Effector CD4-positive, alpha-beta T cell (primary cell): ENCODE measurements at regions not wholly inside any gene's neighbourhood (a gene's known extent, or its start where the extent isn't known, plus 50 kb on each side); places are given as distances from the start of the nearest gene placed in this dataset.

Experiments used
- DNase-seq: peaks from one replicate; pipeline ENCODE4 v3.0.0-alpha.2; 2020

DNA sequence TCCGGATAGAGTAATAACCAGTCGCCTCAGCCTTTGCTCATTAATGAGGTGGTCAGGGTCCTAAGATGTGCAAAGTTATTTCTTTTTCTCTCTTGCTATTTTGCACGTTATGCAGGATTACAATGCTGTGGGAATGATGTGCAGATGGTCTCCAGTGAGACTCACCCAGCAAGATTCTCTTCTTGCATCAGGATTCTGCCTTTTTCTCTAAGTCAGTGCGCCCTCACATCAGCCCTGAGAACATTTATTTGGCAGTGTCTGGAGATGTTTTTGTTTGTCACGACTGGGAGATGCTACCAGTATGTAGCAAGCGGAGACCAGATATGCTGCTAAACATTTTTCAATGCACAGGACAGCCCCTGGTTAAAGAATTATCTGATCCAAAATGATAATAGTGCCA is 280.3 kb upstream of the WWC1 start:
- no peak for DNase-seq

DNA sequence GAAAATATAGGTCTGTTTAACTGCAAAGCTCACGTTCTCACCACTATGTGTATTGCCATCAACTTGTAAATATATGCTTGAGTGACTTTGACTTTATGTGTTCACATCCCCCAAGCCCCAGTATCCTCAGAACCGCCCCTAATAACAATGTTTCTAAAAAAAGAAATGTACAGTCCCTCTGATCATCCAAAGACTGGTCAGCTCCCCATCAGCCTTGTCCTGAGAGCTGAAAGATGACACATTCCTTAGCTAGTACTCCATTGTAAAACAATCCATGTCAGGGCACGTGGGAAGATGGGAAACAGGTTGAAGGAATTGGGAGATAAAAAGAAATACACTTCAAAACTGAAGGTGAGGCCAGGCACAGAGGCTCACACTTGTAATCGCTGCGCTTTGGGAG is 279.4 kb upstream of the WWC1 start:
- DNase-seq, result no peak

DNA sequence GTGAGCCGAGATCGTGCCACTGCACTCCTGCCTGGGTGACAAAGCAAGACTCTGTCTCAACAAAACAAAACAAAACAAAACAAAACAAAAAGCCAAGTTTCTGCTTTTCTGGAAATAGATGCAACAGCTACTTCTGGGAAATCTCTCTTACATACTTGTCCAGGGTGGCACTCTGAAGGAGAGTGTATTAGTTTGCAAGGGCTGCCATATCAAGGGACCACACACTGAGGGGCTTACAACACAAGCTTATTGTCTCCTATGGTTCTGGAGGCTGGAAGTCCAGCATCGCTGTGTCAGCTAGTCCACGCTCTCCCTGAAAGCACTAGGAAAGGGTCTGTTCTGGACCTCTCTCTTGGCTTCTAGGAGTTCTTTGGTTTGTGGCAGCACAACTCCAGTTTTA is 277.9 kb upstream of the WWC1 start:
- no peak for DNase-seq

- DNase-seq, result no peak
Measured at GRCh38 chr5:168014433-168015123, 276.9 kb upstream of the WWC1 start.

GRCh38 chr5:168015506-168015905 is 275.9 kb upstream of the WWC1 start:
- no peak for DNase-seq

GRCh38 chr5:168017313-168017712 is 274.1 kb upstream of the WWC1 start:
- DNase-seq, result no peak

- no peak for DNase-seq
Measured at GRCh38 chr5:168019143-168019542, 272.3 kb upstream of the WWC1 start.

DNA sequence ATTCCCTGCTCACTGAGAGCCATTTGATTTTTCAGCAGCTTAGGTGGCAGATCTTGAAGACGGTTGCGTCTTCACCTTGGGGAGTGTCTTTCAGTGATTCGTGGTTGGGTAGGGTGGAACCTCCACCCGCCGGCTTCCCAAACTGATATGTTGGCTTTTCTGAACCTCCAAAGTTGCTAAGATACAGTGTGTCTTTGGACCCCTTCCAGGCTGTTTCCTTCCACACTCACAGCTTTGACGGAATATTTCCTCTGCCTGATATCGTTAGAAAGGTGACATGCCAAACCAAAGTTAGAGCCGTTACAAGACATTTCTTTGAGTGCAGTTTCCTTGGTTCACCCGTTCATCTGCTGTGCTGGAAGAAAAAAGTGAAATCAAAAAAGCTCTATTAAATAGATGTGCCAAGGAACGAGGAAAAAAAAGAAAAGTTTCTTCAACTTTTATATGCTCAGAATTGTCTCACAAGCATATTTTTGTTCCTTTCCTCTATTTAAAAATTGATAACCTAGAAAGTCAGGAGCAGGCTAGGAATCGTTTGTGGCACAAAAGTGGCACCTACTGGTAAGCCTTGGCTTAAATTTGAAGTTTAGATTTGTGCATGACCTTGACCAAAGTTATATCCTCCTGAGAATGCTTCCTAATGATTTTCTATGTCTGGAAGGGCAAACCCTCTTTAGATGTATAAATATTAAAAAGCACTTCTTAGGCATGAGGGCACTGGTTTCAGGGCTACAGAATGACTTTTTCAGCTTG is 270.7 kb upstream of the WWC1 start:
- no peak for DNase-seq

GRCh38 chr5:168022446-168023169 is 268.8 kb upstream of the WWC1 start:
- no peak for DNase-seq

DNA sequence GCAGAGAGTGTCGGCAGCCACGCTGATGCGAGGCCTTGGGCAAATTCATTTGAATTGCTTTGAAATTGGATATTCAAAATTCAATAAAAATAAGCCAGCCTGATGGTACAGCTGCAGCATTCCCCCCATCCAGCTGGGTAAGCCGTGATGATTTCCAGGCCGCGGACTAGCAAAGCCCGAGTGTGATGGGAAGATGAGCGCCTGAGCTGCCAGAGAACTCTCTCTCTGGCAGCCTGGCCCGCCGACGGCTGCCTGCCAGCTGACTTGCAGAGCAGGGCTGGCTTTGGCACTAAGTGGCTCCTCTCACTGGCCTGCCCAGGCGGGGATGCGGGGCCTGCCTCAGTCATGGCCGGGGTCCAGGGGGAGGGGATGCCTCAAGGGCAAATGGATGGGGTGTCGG is 268.3 kb upstream of the WWC1 start:
- DNase-seq, result no peak

- no peak for DNase-seq
Measured at GRCh38 chr5:168024306-168024705, 267.1 kb upstream of the WWC1 start.

DNA sequence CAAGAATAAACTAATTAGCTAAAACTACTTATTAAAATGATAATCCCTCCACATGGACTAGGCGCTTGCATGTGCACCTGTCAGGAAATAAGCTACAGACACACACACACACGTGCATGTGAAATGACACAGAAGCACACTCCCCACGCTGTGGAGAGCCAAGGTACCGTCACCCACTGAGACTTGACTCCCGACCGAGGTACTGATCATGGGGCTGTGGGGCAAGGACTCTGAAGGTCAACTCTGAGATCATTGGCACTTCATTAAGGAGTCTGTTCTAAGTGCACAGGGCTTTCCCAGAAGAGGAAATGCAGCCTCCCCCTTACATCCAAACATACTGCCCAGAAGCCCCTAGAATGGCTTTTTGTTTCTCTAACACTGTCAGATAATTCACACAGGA is 264.4 kb upstream of the WWC1 start:
- DNase-seq, result no peak

GRCh38 chr5:168030912-168031311 is 260.5 kb upstream of the WWC1 start:
- DNase-seq, result no peak

GRCh38 chr5:168031614-168032013 is 259.8 kb upstream of the WWC1 start:
- no peak for DNase-seq

GRCh38 chr5:168039039-168039438 is 252.4 kb upstream of the WWC1 start:
- no peak for DNase-seq

DNA sequence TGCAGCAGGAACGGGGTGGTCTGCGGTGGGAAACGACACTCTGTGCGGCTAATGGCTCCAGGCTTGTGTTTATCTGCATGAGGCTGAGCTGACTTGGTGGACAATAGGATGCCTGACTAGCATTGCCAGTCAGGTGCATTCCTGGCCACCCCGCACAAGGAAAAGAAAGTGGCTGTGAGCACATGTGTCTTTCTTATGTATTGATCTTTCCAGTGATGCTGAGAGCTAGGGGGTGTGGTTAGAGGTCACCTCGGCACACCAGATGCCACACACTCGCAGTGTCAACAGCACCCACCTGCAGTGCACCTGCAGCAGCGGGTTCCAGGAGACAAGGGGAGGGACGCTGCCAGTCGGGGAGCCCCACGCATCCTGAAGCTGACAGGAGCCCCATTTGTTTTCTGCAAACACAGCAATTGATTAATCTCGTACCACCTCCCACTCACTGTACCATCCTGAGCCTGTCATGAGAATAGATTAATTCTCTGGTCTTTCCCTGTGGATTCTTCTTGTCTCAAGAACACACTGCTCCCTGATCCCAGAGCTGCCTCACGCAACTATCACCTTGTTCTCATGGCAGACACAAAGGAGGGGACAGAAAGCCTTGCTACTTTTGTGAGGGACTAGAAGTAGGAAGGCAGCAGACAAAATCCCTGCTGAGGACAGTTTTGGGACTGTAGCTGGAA is 251.7 kb upstream of the WWC1 start:
- DNase-seq, result no peak

GRCh38 chr5:168041583-168041982 is 249.9 kb upstream of the WWC1 start:
- DNase-seq, result no peak

DNA sequence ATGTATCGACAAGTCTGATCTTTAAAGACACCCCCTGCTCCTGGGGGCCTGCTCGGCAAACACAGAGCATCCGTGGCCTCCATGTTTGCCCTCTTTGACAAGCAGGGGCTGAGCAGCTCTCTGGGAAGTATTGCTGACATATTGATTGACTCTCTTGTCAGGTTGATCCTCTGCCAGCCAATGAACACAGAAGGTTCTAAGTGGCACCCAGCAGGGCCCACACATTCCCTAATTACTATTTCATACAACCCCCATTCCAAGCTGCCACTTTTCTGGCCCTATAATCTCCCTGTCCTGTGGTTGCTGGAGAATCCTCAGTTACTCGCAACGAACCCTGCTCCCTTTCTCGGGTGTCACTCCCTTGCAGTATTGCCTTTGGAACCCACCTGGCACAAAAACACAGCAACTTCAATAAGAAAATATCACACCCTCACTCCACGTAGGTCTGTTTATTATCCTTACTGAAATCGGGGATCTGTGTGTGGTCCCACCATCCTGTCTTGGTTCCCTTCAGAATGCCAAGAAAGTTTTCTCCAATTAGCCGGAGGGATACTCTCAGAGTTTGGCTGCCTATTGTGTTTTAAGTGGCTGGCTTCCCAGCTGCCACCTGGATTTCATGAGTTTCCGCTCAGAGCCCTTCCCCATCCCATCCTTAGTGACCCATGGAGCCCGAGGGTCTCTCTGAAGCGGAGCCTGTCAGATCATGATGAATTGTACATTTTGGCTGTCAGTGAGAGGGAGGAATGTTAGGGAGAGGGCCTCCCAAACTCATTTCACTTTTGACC is 249.0 kb upstream of the WWC1 start:
- DNase-seq, result no peak

- DNase-seq, result no peak
Measured at GRCh38 chr5:168046163-168046562, 245.3 kb upstream of the WWC1 start.

DNA sequence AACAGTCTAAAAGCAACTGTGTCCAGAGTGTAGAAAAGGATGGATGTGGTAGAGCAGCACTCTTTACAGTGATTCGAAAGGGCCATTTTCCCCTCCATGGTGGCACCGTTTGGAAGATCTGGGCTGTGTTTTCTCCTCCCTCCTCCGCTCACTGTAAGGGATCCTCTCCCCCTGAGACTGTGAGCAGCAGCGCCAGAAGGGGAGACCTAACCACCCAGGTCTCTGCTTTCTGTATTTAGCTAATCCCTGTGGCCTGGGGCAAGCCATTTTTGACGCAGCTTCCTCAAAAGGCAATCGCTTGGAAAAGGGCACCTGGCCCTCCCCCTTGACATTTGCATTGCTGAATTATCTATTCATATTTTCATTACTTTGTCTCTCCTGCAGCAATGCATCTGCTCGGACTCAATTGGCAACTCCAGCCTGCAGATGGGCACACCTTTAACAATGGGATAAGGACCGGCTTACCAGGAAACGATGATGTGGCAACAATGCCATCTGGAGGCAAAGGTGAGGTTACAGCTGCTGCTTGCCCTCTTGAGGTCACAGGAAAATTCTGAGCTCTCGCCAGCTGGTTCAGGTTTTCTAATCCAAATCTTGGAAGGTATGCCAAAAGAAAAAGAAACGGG is 244.3 kb upstream of the WWC1 start:
- DNase-seq, result no peak

DNA sequence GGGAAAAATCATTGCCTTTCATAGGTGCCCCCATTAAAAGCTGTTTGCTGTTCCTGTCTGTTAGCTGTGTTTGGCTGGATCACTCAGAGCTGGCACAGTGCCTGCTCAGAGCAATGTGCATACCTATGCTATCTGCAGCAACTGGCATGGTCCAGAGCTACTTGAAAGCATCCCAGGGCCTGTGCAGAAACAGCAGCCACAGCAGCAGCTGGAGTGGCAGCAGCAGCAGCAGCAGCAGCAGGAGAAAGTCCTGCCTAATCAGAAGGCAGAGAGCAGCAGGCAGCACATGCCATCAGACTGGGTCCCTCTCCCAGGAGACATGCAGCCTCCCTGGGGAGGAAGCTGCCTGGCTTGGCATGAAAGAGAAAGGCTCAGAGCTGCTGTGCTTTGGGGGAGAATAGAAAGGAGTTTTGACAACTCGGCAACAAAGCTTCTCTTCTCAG is 243.8 kb upstream of the WWC1 start:
- no peak for DNase-seq

DNA sequence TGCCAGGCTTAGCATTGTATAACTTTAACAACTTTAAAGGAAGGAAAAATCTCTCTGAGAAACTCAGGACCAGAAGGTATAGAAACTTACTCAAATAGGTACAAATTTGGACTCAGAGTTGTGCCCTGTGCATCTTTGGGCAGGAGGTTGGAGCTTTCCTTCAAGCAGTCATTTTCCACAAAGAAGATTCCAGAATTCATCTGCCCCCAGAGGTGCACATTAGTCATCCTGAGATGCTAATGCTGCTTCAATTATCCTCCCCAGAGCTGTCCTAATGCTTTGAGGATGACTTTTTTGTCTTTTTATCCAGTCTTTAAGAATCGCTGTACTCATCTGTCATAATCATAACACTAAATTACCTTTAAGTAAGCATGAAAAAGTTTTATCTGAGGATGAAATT is 243.0 kb upstream of the WWC1 start:
- no peak for DNase-seq
